CD4-positive, alpha-beta T cell (primary cell): ENCODE measurements at regions not wholly inside any gene's neighbourhood (a gene's known extent, or its start where the extent isn't known, plus 50 kb on each side); places are given as distances from the start of the nearest gene placed in this dataset.

Experiments used
- ATAC-seq: fragments of 200-7000 bp; cut with Tn5 transposase; one replicate; pipeline ENCODE4 v1.10.0; 2022; ENCODE audit warnings: mild to moderate bottlenecking; ENCODE audit not compliant: poor library complexity
- CTCF ChIA-PET: fragments of 350-600 bp; sonication (Branson Sonifier 250); formaldehyde crosslinking; loops from one replicate; lab custom pipeline; 2021; ENCODE audit warnings: antibody characterized with exemption, inconsistent platforms; lab: Charles Lee
- POLR2A ChIA-PET: fragments of 350-600 bp; sonication (Branson Sonifier 250); formaldehyde crosslinking; loops from one replicate; lab custom pipeline; 2021; ENCODE audit warnings: antibody characterized with exemption, inconsistent platforms; lab: Charles Lee
- DNase-seq, 14 experiments: peaks; one replicate each; pipeline ENCODE4 v3.0.0-alpha.2; 2013 to 2020; ENCODE audit warnings: mixed read lengths in 2 of 14
- H3K27ac ChIP-seq, 2 donors: one replicate each; pipeline versions ENCODE4 v1.5.1 to v1.7.0; 2013; ENCODE audit warnings: low read length in 2 of 2, low read depth in 1 of 2, mild to moderate bottlenecking in 1 of 2
- H3K27me3 ChIP-seq, 2 experiments: 1 replicate in 1 of 2; 2 replicates in 1 of 2; pipeline versions ENCODE4 v1.6.1 to v1.7.0; 2013; ENCODE audit warnings: low read length in 2 of 2, control low read depth in 1 of 2, mild to moderate bottlenecking in 1 of 2, moderate library complexity in 1 of 2; ENCODE audit not compliant: insufficient read depth in 2 of 2, control insufficient read depth in 1 of 2
- H3K36me3 ChIP-seq: one replicate; pipeline ENCODE4 v1.6.1; 2013; ENCODE audit warnings: low read length, control low read depth; ENCODE audit not compliant: insufficient read depth
- H3K4me1 ChIP-seq: one replicate; pipeline ENCODE4 v1.6.1; 2013; ENCODE audit warnings: low read length, control low read depth; ENCODE audit not compliant: insufficient read depth
- H3K4me3 ChIP-seq: one replicate; pipeline ENCODE4 v1.5.1; 2013; ENCODE audit warnings: mild to moderate bottlenecking, low read length, moderate library complexity
- H3K9me3 ChIP-seq, 2 experiments: 1 replicate in 1 of 2; 2 replicates in 1 of 2; pipeline versions ENCODE4 v1.6.1 to v1.7.0; 2013; ENCODE audit warnings: low read length in 2 of 2, mild to moderate bottlenecking in 2 of 2, control low read depth in 1 of 2, moderate library complexity in 1 of 2; ENCODE audit not compliant: control insufficient read depth in 1 of 2, insufficient read depth in 1 of 2
- H3K27ac Mint-ChIP-seq: one replicate; pipeline ENCODE4 v1.8.0; 2020; ENCODE audit warnings: mixed read lengths
- H3K27me3 Mint-ChIP-seq: one replicate; pipeline ENCODE4 v1.8.0; 2021; ENCODE audit warnings: mixed read lengths
- H3K36me3 Mint-ChIP-seq: one replicate; pipeline ENCODE4 v1.8.0; 2021; ENCODE audit warnings: low read depth, mixed read lengths
- H3K4me1 Mint-ChIP-seq: one replicate; pipeline ENCODE4 v1.8.0; 2021; ENCODE audit warnings: low read depth, mixed read lengths
- H3K4me3 Mint-ChIP-seq: one replicate; pipeline ENCODE4 v1.8.0; 2020; ENCODE audit warnings: mild to moderate bottlenecking, mixed read lengths
- H3K9me3 Mint-ChIP-seq: one replicate; pipeline ENCODE4 v1.8.0; 2020; ENCODE audit warnings: mixed read lengths
- intact Hi-C, 2 experiments: fragments of 100-400 bp; cut with DNase I in 1 of 2; cut with micrococcal nuclease in 1 of 2; formaldehyde crosslinking; loops; one replicate each; pipeline versions ENCODE4 v1.15.1 to v1.9.0; 2023 to 2025; cut with DNase I, micrococcal nuclease
- TF ChIP-seq, protein P1 (sequence below): fragments of 200-600 bp; IDR thresholded peaks from one replicate; pipeline ENCODE4 v1.8.0; 2022; ENCODE audit warnings: antibody characterized with exemption, mild to moderate bottlenecking

GRCh38 chr9:106441283-106441682 is 421.7 kb upstream of the ZNF462 start:
- DNase-seq, result no peak
- POLR2A ChIA-PET, result no interaction called here

GRCh38 chr9:106443520-106443919 is 419.4 kb upstream of the ZNF462 start:
- TF ChIP-seq, protein P1, sequence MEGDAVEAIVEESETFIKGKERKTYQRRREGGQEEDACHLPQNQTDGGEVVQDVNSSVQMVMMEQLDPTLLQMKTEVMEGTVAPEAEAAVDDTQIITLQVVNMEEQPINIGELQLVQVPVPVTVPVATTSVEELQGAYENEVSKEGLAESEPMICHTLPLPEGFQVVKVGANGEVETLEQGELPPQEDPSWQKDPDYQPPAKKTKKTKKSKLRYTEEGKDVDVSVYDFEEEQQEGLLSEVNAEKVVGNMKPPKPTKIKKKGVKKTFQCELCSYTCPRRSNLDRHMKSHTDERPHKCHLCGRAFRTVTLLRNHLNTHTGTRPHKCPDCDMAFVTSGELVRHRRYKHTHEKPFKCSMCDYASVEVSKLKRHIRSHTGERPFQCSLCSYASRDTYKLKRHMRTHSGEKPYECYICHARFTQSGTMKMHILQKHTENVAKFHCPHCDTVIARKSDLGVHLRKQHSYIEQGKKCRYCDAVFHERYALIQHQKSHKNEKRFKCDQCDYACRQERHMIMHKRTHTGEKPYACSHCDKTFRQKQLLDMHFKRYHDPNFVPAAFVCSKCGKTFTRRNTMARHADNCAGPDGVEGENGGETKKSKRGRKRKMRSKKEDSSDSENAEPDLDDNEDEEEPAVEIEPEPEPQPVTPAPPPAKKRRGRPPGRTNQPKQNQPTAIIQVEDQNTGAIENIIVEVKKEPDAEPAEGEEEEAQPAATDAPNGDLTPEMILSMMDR, result no peak
- Histone ChIP-seq H3K4me1 (no peaks in the 10 kb centered on the region), H3K27me3 (no peaks in the 10 kb centered on the region), H3K4me3 (no peak overlapping the region), H3K27ac (no peak overlapping the region), H3K9me3 (peaks cover 0 to 11% of the 10 kb centered on the region in 2 experiments), H3K36me3 (no peaks in the 10 kb centered on the region)
- DNase-seq (no peak), ATAC-seq (no peak)
- Mint-ChIP-seq H3K4me3 (no peak overlapping the region), H3K9me3 (peaks cover 9% of the 10 kb centered on the region), H3K36me3 (no peaks in the 10 kb centered on the region), H3K27me3 (no peaks in the 10 kb centered on the region), H3K27ac (no peak overlapping the region), H3K4me1 (no peaks in the 10 kb centered on the region)
- ChIA-PET POLR2A (no interaction called here), CTCF (no interaction called here)
- intact Hi-C loops, result no loop called here

More at GRCh38 chr9:106441283-106441682, 421.7 kb upstream of the ZNF462 start:
- Mint-ChIP-seq H3K27me3 (no peaks in the 10 kb centered on the region), H3K36me3 (no peaks in the 10 kb centered on the region), H3K4me3 (no peak overlapping the region), H3K9me3 (peaks cover 5% of the 10 kb centered on the region), H3K4me1 (no peaks in the 10 kb centered on the region), H3K27ac (no peak overlapping the region)
- no peak for ATAC-seq
- TF ChIP-seq, protein P1, result no peak
- Histone ChIP-seq H3K4me1 (no peaks in the 10 kb centered on the region), H3K36me3 (no peaks in the 10 kb centered on the region), H3K9me3 (peaks cover 0 to 10% of the 10 kb centered on the region in 2 experiments), H3K27me3 (no peaks in the 10 kb centered on the region), H3K27ac (no peak overlapping the region), H3K4me3 (no peak overlapping the region)
- CTCF ChIA-PET, result no interaction called here
- intact Hi-C loops, result no loop called here

DNA sequence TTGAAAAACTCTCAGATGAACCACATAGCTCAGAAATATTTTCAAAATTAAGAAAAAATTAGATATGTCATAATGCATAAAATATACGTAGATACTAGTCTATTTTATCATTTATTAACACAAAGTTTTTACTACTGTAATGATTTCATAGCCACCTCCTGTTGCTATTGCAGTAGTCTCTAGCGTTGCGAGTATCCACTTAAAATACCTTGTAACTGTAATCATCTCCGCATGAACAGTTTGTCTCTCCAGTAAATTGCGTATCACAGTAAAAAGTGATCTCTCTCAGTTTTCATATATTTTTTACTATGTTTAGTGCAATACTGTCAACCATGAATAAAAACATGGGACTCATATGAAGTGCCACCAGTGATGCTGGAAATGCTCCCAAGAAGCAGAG is 417.9 kb upstream of the ZNF462 start:
- H3K9me3 ChIP-seq, result peaks cover 0 to 6% of the 10 kb centered on the region in 2 experiments
- no peak overlapping the region for H3K4me3 ChIP-seq
- no peaks in the 10 kb centered on the region for H3K36me3 ChIP-seq
- Mint-ChIP-seq H3K4me1 (no peaks in the 10 kb centered on the region), H3K4me3 (no peak overlapping the region), H3K36me3 (no peaks in the 10 kb centered on the region), H3K27ac (no peak overlapping the region), H3K9me3 (peaks cover 7% of the 10 kb centered on the region), H3K27me3 (no peaks in the 10 kb centered on the region)
- no peaks in the 10 kb centered on the region for H3K4me1 ChIP-seq
- H3K27me3 ChIP-seq, result no peaks in the 10 kb centered on the region
- ChIA-PET POLR2A (no interaction called here), CTCF (no interaction called here)
- H3K27ac ChIP-seq, result no peak overlapping the region
- TF ChIP-seq, protein P1, result no peak
- ATAC-seq (no peak), DNase-seq (no peak)
- intact Hi-C loops, result no loop called here
